EL (cell line): ENCODE measurements at regions not wholly inside any gene's neighbourhood (a gene's known extent, or its start where the extent isn't known, plus 50 kb on each side); places are given as distances from the start of the nearest gene placed in this dataset.

Source experiments
- DNase-seq: peaks from one replicate; pipeline ENCODE4 v3.0.0-alpha.2; 2016

GRCh38 chr5:44868541-44868940 is 59.8 kb downstream of the MRPS30 start:
- no peak for DNase-seq

GRCh38 chr5:44869928-44870327 is 61.2 kb downstream of the MRPS30 start:
- DNase-seq, result no peak

GRCh38 chr5:44870430-44870829 is 61.7 kb downstream of the MRPS30 start:
- no peak for DNase-seq

GRCh38 chr5:44871401-44871800 is 62.7 kb downstream of the MRPS30 start:
- DNase-seq, result no peak

- DNase-seq, result no peak
Measured at GRCh38 chr5:44875661-44876605, 67.2 kb downstream of the MRPS30 start.

GRCh38 chr5:44881266-44881665 is 72.5 kb downstream of the MRPS30 start:
- no peak for DNase-seq

- DNase-seq, result no peak
Measured at GRCh38 chr5:44884036-44884435, 75.3 kb downstream of the MRPS30 start.

GRCh38 chr5:44885903-44886302 is 77.2 kb downstream of the MRPS30 start:
- DNase-seq, result no peak

- DNase-seq, result no peak
Measured at GRCh38 chr5:44887722-44888121, 79.0 kb downstream of the MRPS30 start.

GRCh38 chr5:44888435-44888834 is 79.7 kb downstream of the MRPS30 start:
- DNase-seq, result no peak

GRCh38 chr5:44891116-44891515 is 82.4 kb downstream of the MRPS30 start:
- no peak for DNase-seq

GRCh38 chr5:44900273-44900954 is 91.7 kb downstream of the MRPS30 start:
- DNase-seq, result no peak

- no peak for DNase-seq
Measured at GRCh38 chr5:44907396-44907795, 98.6 kb downstream of the MRPS30 start.

GRCh38 chr5:44909004-44909403 is 100.3 kb downstream of the MRPS30 start:
- no peak for DNase-seq

GRCh38 chr5:44911501-44911900 is 102.8 kb downstream of the MRPS30 start:
- DNase-seq, result no peak

GRCh38 chr5:44914221-44914620 is 105.5 kb downstream of the MRPS30 start:
- no peak for DNase-seq

GRCh38 chr5:44919560-44919959 is 110.8 kb downstream of the MRPS30 start:
- DNase-seq, result no peak

- DNase-seq, result no peak
Measured at GRCh38 chr5:44927115-44927733, 118.5 kb downstream of the MRPS30 start.

GRCh38 chr5:44932922-44933585 is 124.3 kb downstream of the MRPS30 start:
- no peak for DNase-seq

- no peak for DNase-seq
Measured at GRCh38 chr5:44933686-44934085, 124.9 kb downstream of the MRPS30 start.

GRCh38 chr5:44935262-44935661 is 126.5 kb downstream of the MRPS30 start:
- no peak for DNase-seq

GRCh38 chr5:44935871-44936270 is 127.1 kb downstream of the MRPS30 start:
- DNase-seq, result no peak

- DNase-seq, result no peak
Measured at GRCh38 chr5:44942524-44943001, 133.8 kb downstream of the MRPS30 start.
